ENCODE measurements at regions not wholly inside any gene's neighbourhood (a gene's known extent, or its start where the extent isn't known, plus 50 kb on each side); places are given as distances from the start of the nearest gene placed in this dataset.
"Not testable (repeated sequence)": the region's sequence is repeated elsewhere in the genome, so short reads cannot be mapped to it uniquely, and the experiment has no call there.

GRCh38 chr1:64363111-64363510, 106.8 kb upstream of the CACHD1 start:
- DNase-seq, result no peak

GRCh38 chr1:64363616-64364015, 106.3 kb upstream of the CACHD1 start:
- no peak for DNase-seq

GRCh38 chr1:64366821-64367220, 103.1 kb upstream of the CACHD1 start:
- DNase-seq, result no peak

- DNase-seq, result no peak
These were observed 101.6 kb upstream of the CACHD1 start for GRCh38 chr1:64368344-64368743.

GRCh38 chr1:64378826-64379225, 91.1 kb upstream of the CACHD1 start:
- no peak for DNase-seq

- DNase-seq, result no peak
These were observed 82.3 kb upstream of the CACHD1 start for GRCh38 chr1:64387389-64388285.

- DNase-seq, result no peak
These were observed 81.6 kb upstream of the CACHD1 start for GRCh38 chr1:64388336-64388735.

GRCh38 chr1:64392109-64392508, 77.8 kb upstream of the CACHD1 start:
- no peak for DNase-seq

GRCh38 chr1:64393790-64394189, 76.1 kb upstream of the CACHD1 start:
- no peak for DNase-seq

GRCh38 chr1:64396817-64397216, 73.1 kb upstream of the CACHD1 start:
- no peak for DNase-seq

GRCh38 chr1:64397541-64397940, 72.4 kb upstream of the CACHD1 start:
- no peak for DNase-seq

- DNase-seq, result no peak
These were observed 71.0 kb upstream of the CACHD1 start for GRCh38 chr1:64398936-64399335.

- DNase-seq, result no peak
These were observed 68.6 kb upstream of the CACHD1 start for GRCh38 chr1:64401285-64401684.

GRCh38 chr1:64403331-64403730, 66.6 kb upstream of the CACHD1 start:
- no peak for DNase-seq

GRCh38 chr1:64404202-64404601, 65.7 kb upstream of the CACHD1 start:
- DNase-seq, result no peak

- DNase-seq, result no peak
These were observed 64.1 kb upstream of the CACHD1 start for GRCh38 chr1:64405833-64406232.

GRCh38 chr1:64410217-64410616, 59.7 kb upstream of the CACHD1 start:
- DNase-seq, result no peak

GRCh38 chr1:64414855-64415546, 54.9 kb upstream of the CACHD1 start:
- not testable (repeated sequence) for DNase-seq

GRCh38 chr1:64417803-64418202, 52.1 kb upstream of the CACHD1 start:
- no peak for DNase-seq

All from NCI-H2171 (cell line).